ENCODE measurements at regions not wholly inside any gene's neighbourhood (a gene's known extent, or its start where the extent isn't known, plus 50 kb on each side); places are given as distances from the start of the nearest gene placed in this dataset.

DNA sequence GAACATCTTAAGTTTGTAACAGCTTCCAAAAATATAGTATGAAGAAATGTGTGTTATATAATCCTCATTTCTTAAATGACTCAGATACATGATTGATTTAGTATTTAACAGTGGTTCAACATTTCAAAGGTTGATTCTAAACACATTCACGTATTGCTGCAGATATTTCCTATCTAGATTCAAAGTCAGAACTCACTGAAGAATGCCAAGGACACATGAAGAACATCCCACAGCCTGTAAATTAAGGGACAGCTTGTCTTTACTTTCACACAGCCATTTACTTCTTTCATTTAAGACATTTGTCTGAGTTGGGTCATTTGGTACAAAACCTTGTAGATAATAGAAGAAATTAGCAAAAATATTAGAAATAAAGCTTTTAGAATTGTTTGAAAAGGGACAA lies 66.9 kb upstream of the CPSF6 start:
- no peak for TF ChIP-seq MAFK (IDR thresholded peaks at IDR 0.05; ENCODE audit: low read depth, low read length)
- TF ChIP-seq GTF2F1 (IDR thresholded peaks at IDR 0.05; ENCODE audit: borderline replicate concordance, low read depth, low read length), result no peak
- TF ChIP-seq ATF2 (IDR thresholded peaks at IDR 0.05; ENCODE audit: low read length), result no peak
- TF ChIP-seq POLR2AphosphoS5 (IDR thresholded peaks at IDR 0.05; ENCODE audit: low read depth, low read length), result no peak
- TF ChIP-seq CTCF (IDR thresholded peaks at IDR 0.05; ENCODE audit: control extremely low read depth in 1 of 3, insufficient read depth in 1 of 3, low read depth in 1 of 3, low read length in 3 of 3), result no peak
- TF ChIP-seq RAD21 (IDR thresholded peaks at IDR 0.05 in 1 of 2, conservative IDR thresholded peaks at IDR 0.05 in 1 of 2; ENCODE audit: low read depth in 2 of 2, low read length in 2 of 2), result no peak
- TF ChIP-seq SUZ12 (IDR thresholded peaks at IDR 0.05; ENCODE audit: low read length), result no peak
- no peak for TF ChIP-seq USF2 (IDR thresholded peaks at IDR 0.05; ENCODE audit: low read length)
- no peak for TF ChIP-seq SP2 (IDR thresholded peaks at IDR 0.05; ENCODE audit: low read length)
